ENCODE measurements at regions not wholly inside any gene's neighbourhood (a gene's known extent, or its start where the extent isn't known, plus 50 kb on each side); places are given as distances from the start of the nearest gene placed in this dataset.

- Histone ChIP-seq H3K4me3 (ENCODE audit: severe bottlenecking) (no peak overlapping the region), H3K4me1 (ENCODE audit: insufficient read depth, poor library complexity, severe bottlenecking) (no peaks in the 10 kb centered on the region), H3K27me3 (ENCODE audit: insufficient read depth, poor library complexity, severe bottlenecking) (no peaks in the 10 kb centered on the region), H3K27ac (ENCODE audit: poor library complexity, severe bottlenecking) (no peak overlapping the region), H3K36me3 (ENCODE audit: low read depth) (no peaks in the 10 kb centered on the region), H3K9me3 (ENCODE audit: severe bottlenecking) (no peaks in the 10 kb centered on the region)
- DNase-seq (ENCODE audit: low spot score) (no peak), ATAC-seq (ENCODE audit: low read depth) (no peak)
- no peak for TF ChIP-seq CTCF (IDR thresholded peaks at IDR 0.05; ENCODE audit: poor library complexity, severe bottlenecking)
Measured at GRCh38 chr10:78377356-78377755, 343.7 kb downstream of the RPS24 start.

- Histone ChIP-seq H3K4me1 (ENCODE audit: insufficient read depth, poor library complexity, severe bottlenecking) (no peaks in the 10 kb centered on the region), H3K4me3 (ENCODE audit: severe bottlenecking) (no peak overlapping the region), H3K36me3 (ENCODE audit: low read depth) (no peaks in the 10 kb centered on the region), H3K27me3 (ENCODE audit: insufficient read depth, poor library complexity, severe bottlenecking) (peaks cover 3% of the 10 kb centered on the region), H3K9me3 (ENCODE audit: severe bottlenecking) (no peaks in the 10 kb centered on the region), H3K27ac (ENCODE audit: poor library complexity, severe bottlenecking) (no peak overlapping the region)
- DNase-seq (ENCODE audit: low spot score): no peak
- no peak for TF ChIP-seq CTCF (IDR thresholded peaks at IDR 0.05; ENCODE audit: poor library complexity, severe bottlenecking)
- no peak for ATAC-seq (ENCODE audit: low read depth)
Measured at GRCh38 chr10:78378192-78378591, 344.5 kb downstream of the RPS24 start.

- ATAC-seq (ENCODE audit: low read depth): no peak
Measured at GRCh38 chr10:78381107-78381506, 347.4 kb downstream of the RPS24 start.

GRCh38 chr10:78382047-78382446 lies 348.4 kb downstream of the RPS24 start:
- Histone ChIP-seq H3K4me1 (ENCODE audit: insufficient read depth, poor library complexity, severe bottlenecking) (no peaks in the 10 kb centered on the region), H3K27me3 (ENCODE audit: insufficient read depth, poor library complexity, severe bottlenecking) (peaks cover 3% of the 10 kb centered on the region), H3K36me3 (ENCODE audit: low read depth) (no peaks in the 10 kb centered on the region), H3K27ac (ENCODE audit: poor library complexity, severe bottlenecking) (no peak overlapping the region), H3K4me3 (ENCODE audit: severe bottlenecking) (no peak overlapping the region), H3K9me3 (ENCODE audit: severe bottlenecking) (no peaks in the 10 kb centered on the region)
- DNase-seq (ENCODE audit: low spot score) (no peak), ATAC-seq (ENCODE audit: low read depth) (no peak)
- TF ChIP-seq CTCF (IDR thresholded peaks at IDR 0.05; ENCODE audit: poor library complexity, severe bottlenecking): no peak

More at GRCh38 chr10:78381107-78381506, 347.4 kb downstream of the RPS24 start:
- Histone ChIP-seq H3K36me3 (ENCODE audit: low read depth) (no peaks in the 10 kb centered on the region), H3K27me3 (ENCODE audit: insufficient read depth, poor library complexity, severe bottlenecking) (peaks cover 3% of the 10 kb centered on the region), H3K4me1 (ENCODE audit: insufficient read depth, poor library complexity, severe bottlenecking) (no peaks in the 10 kb centered on the region), H3K9me3 (ENCODE audit: severe bottlenecking) (no peaks in the 10 kb centered on the region), H3K27ac (ENCODE audit: poor library complexity, severe bottlenecking) (no peak overlapping the region), H3K4me3 (ENCODE audit: severe bottlenecking) (no peak overlapping the region)
- TF ChIP-seq CTCF (IDR thresholded peaks at IDR 0.05; ENCODE audit: poor library complexity, severe bottlenecking): no peak
- DNase-seq (ENCODE audit: low spot score): no peak

GRCh38 chr10:78382772-78383171 lies 349.1 kb downstream of the RPS24 start:
- TF ChIP-seq CTCF (IDR thresholded peaks at IDR 0.05; ENCODE audit: poor library complexity, severe bottlenecking): no peak
- Histone ChIP-seq H3K9me3 (ENCODE audit: severe bottlenecking) (no peaks in the 10 kb centered on the region), H3K27ac (ENCODE audit: poor library complexity, severe bottlenecking) (no peak overlapping the region), H3K36me3 (ENCODE audit: low read depth) (no peaks in the 10 kb centered on the region), H3K4me3 (ENCODE audit: severe bottlenecking) (no peak overlapping the region), H3K4me1 (ENCODE audit: insufficient read depth, poor library complexity, severe bottlenecking) (no peaks in the 10 kb centered on the region), H3K27me3 (ENCODE audit: insufficient read depth, poor library complexity, severe bottlenecking) (peaks cover 3% of the 10 kb centered on the region)
- ATAC-seq (ENCODE audit: low read depth): no peak
- DNase-seq (ENCODE audit: low spot score): no peak
